ENCODE measurements at regions not wholly inside any gene's neighbourhood (a gene's known extent, or its start where the extent isn't known, plus 50 kb on each side); places are given as distances from the start of the nearest gene placed in this dataset.

GRCh38 chr9:88852794-88853193 lies 138.5 kb upstream of the S1PR3 start:
- Mint-ChIP-seq H3K9me3 (ENCODE audit: insufficient read depth) (peaks cover 6% of the 10 kb centered on the region), H3K4me3 (no peak overlapping the region), H3K27me3 (peaks cover 40% of the 10 kb centered on the region), H3K27ac (no peak overlapping the region), H3K4me1 (no peaks in the 10 kb centered on the region)
- intact Hi-C loops (cut with micrococcal nuclease) = no loop called here
- Histone ChIP-seq H3K4me3 (ENCODE audit: control extremely low read depth in 1 of 5, extremely low read depth in 1 of 5, insufficient read depth in 1 of 5, low read depth in 2 of 5, low read length in 4 of 5) (no peak overlapping the region), H3K9me3 (ENCODE audit: control extremely low read depth in 1 of 3, control insufficient read depth in 2 of 3, insufficient read depth in 1 of 3, low read length in 2 of 3) (peaks cover 1 to 15% (median 5%) of the 10 kb centered on the region in 3 donors), H2AFZ (ENCODE audit: insufficient read depth, low read depth, low read length, poor library complexity, severe bottlenecking) (no peak overlapping the region), H3K4me2 (replicated peaks; ENCODE audit: low read depth, low read length, poor library complexity, severe bottlenecking) (no peak overlapping the region), H3K79me2 (ENCODE audit: control insufficient read depth, insufficient read depth, low read length) (no peaks in the 10 kb centered on the region), H3K36me3 (replicated peaks in 1 of 2; ENCODE audit: control extremely low read depth in 1 of 2, control insufficient read depth in 1 of 2, extremely low read depth in 1 of 2, insufficient read depth in 2 of 2, low read length in 1 of 2) (no peaks in the 10 kb centered on the region), H3K9ac (ENCODE audit: low read length) (no peak overlapping the region), H3K27me3 (replicated peaks in 1 of 4; ENCODE audit: control extremely low read depth in 1 of 4, control insufficient read depth in 3 of 4, insufficient read depth in 4 of 4, low read length in 3 of 4) (peaks cover 0 to 15% (median 7%) of the 10 kb centered on the region in 4 experiments), H4K20me1 (ENCODE audit: control insufficient read depth, insufficient read depth, low read length, poor library complexity, severe bottlenecking) (no peaks in the 10 kb centered on the region), H3K4me1 (ENCODE audit: control insufficient read depth in 2 of 2, insufficient read depth in 2 of 2, low read length in 2 of 2) (no peaks in the 10 kb centered on the region), H3K27ac (ENCODE audit: low read length in 2 of 2) (no peak overlapping the region)
- ChIA-PET POLR2A (no interaction called here), CTCF (no interaction called here)
- TF ChIP-seq EZH2 (IDR thresholded peaks at IDR 0.05; ENCODE audit: borderline replicate concordance, insufficient read depth, low read depth, low read length, poor library complexity, severe bottlenecking) = no peak
- TF ChIP-seq CTCF (IDR thresholded peaks at IDR 0.05) = no peak
- DNase-seq = no peak
- 0% methylated on average over 1 of the region's 1 CpG for WGBS (ENCODE audit: insufficient coverage)
- no peak for ATAC-seq (ENCODE audit: low read depth)

- Histone ChIP-seq H3K27ac (ENCODE audit: low read length in 2 of 2) (no peak overlapping the region), H3K79me2 (ENCODE audit: control insufficient read depth, insufficient read depth, low read length) (no peaks in the 10 kb centered on the region), H3K27me3 (replicated peaks in 1 of 4; ENCODE audit: control extremely low read depth in 1 of 4, control insufficient read depth in 3 of 4, insufficient read depth in 4 of 4, low read length in 3 of 4) (no peaks in the 10 kb centered on the region), H2AFZ (ENCODE audit: insufficient read depth, low read depth, low read length, poor library complexity, severe bottlenecking) (no peak overlapping the region), H3K4me2 (replicated peaks; ENCODE audit: low read depth, low read length, poor library complexity, severe bottlenecking) (no peak overlapping the region), H3K9me3 (ENCODE audit: control extremely low read depth in 1 of 3, control insufficient read depth in 2 of 3, insufficient read depth in 1 of 3, low read length in 2 of 3) (peaks cover 0 to 3% (median 0%) of the 10 kb centered on the region in 3 donors), H3K36me3 (replicated peaks in 1 of 2; ENCODE audit: control extremely low read depth in 1 of 2, control insufficient read depth in 1 of 2, extremely low read depth in 1 of 2, insufficient read depth in 2 of 2, low read length in 1 of 2) (no peaks in the 10 kb centered on the region), H3K4me3 (ENCODE audit: control extremely low read depth in 1 of 5, extremely low read depth in 1 of 5, insufficient read depth in 1 of 5, low read depth in 2 of 5, low read length in 4 of 5) (no peak overlapping the region), H3K4me1 (ENCODE audit: control insufficient read depth in 2 of 2, insufficient read depth in 2 of 2, low read length in 2 of 2) (no peaks in the 10 kb centered on the region), H3K9ac (ENCODE audit: low read length) (no peak overlapping the region), H4K20me1 (ENCODE audit: control insufficient read depth, insufficient read depth, low read length, poor library complexity, severe bottlenecking) (no peaks in the 10 kb centered on the region)
- Mint-ChIP-seq H3K4me1 (no peaks in the 10 kb centered on the region), H3K9me3 (ENCODE audit: insufficient read depth) (peaks cover 7% of the 10 kb centered on the region), H3K4me3 (no peak overlapping the region), H3K27me3 (peaks cover 7% of the 10 kb centered on the region), H3K27ac (no peak overlapping the region)
- no peak for ATAC-seq (ENCODE audit: low read depth)
- ChIA-PET CTCF (no interaction called here), POLR2A (no interaction called here)
- DNase-seq = no peak
- 70% methylated on average over 4 of the region's 5 CpGs for WGBS (ENCODE audit: insufficient coverage)
- TF ChIP-seq EZH2 (IDR thresholded peaks at IDR 0.05; ENCODE audit: borderline replicate concordance, insufficient read depth, low read depth, low read length, poor library complexity, severe bottlenecking) (no peak), CTCF (IDR thresholded peaks at IDR 0.05) (no peak)
- intact Hi-C loops (cut with micrococcal nuclease) = no loop called here
Measured at GRCh38 chr9:88870627-88871026, 120.6 kb upstream of the S1PR3 start.

Measured in B cell (primary cell).